SK-N-SH (cell line): ENCODE measurements at regions not wholly inside any gene's neighbourhood (a gene's known extent, or its start where the extent isn't known, plus 50 kb on each side); places are given as distances from the start of the nearest gene placed in this dataset.

Experiments
- CTCF ChIA-PET: fragments of 300-600, 350-600 bp; formaldehyde crosslinking; extraction: SDS; loops from one replicate; lab custom pipeline; 2021; lab: Yijun Ruan, JAX
- POLR2A ChIA-PET: fragments of 350-600 bp; sonication (Branson Sonifier 250); formaldehyde crosslinking; extraction: SDS; loops from one replicate; lab custom pipeline; 2020; ENCODE audit warnings: antibody characterized with exemption, inconsistent platforms; lab: Yijun Ruan, JAX
- DNase-seq: peaks from one replicate; pipeline ENCODE4 v3.0.0; 2012
- H2AFZ ChIP-seq: fragments of 200-600 bp; sonication (generic); 2 replicates; pipeline ENCODE4 v1.8.1; 2016; ENCODE audit warnings: antibody characterized with exemption, mild to moderate bottlenecking, low read depth
- H3F3A ChIP-seq: fragments of 200-600 bp; sonication (generic); replicated peaks from 2 replicates; pipeline ENCODE3; 2016; ENCODE audit warnings: antibody characterized with exemption, mild to moderate bottlenecking; ENCODE audit not compliant: insufficient read depth
- H3K27ac ChIP-seq, 2 experiments: fragments of 200-500 bp in 1 of 2; fragments of 200-600 bp in 1 of 2; sonication (Bioruptor generic) in 1 of 2; sonication (generic), shearing (Covaris generic) in 1 of 2; 2 replicates each; pipeline versions ENCODE4 v1.5.1 to v1.6.1; 2014 to 2016; ENCODE audit warnings: low read depth in 2 of 2, inconsistent platforms in 1 of 2, low read length in 1 of 2, mild to moderate bottlenecking in 1 of 2, mixed read lengths in 1 of 2
- H3K27me3 ChIP-seq: fragments of 200-600 bp; sonication (generic), shearing (Covaris generic); 2 replicates; pipeline ENCODE4 v1.6.1; 2016; ENCODE audit warnings: mixed run types; ENCODE audit not compliant: insufficient read depth
- H3K36me3 ChIP-seq, 2 experiments: fragments of 200-500 bp in 1 of 2; fragments of 200-600 bp in 1 of 2; sonication (Bioruptor generic) in 1 of 2; sonication (generic) in 1 of 2; replicated peaks in 1 of 2; 2 replicates each; pipeline versions ENCODE3 to v1.5.1; 2014 to 2016; ENCODE audit warnings: low read length in 1 of 2, mild to moderate bottlenecking in 1 of 2; ENCODE audit not compliant: insufficient read depth in 2 of 2, control insufficient read depth in 1 of 2
- H3K4me1 ChIP-seq, 2 experiments: fragments of 200-500 bp in 1 of 2; fragments of 200-600 bp in 1 of 2; sonication (Bioruptor generic) in 1 of 2; sonication (generic), shearing (Covaris generic) in 1 of 2; 2 replicates each; pipeline versions ENCODE4 v1.5.1 to v1.6.1; 2014 to 2016; ENCODE audit warnings: low read depth in 1 of 2, low read length in 1 of 2, mixed run types in 1 of 2; ENCODE audit not compliant: insufficient read depth in 2 of 2, control insufficient read depth in 1 of 2
- H3K4me2 ChIP-seq: fragments of 200-600 bp; sonication (generic), shearing (Covaris generic); 2 replicates; pipeline ENCODE4 v1.6.1; 2017; ENCODE audit warnings: mixed run types
- H3K4me3 ChIP-seq, 2 experiments: fragments of 200-500 bp in 1 of 2; fragments of 200-600 bp in 1 of 2; sonication (Bioruptor generic) in 1 of 2; sonication (generic), shearing (Covaris generic) in 1 of 2; 2 replicates each; pipeline versions ENCODE4 v1.5.1 to v1.8.1; 2014 to 2016; ENCODE audit warnings: low read depth in 2 of 2, inconsistent platforms in 1 of 2, low read length in 1 of 2, mild to moderate bottlenecking in 1 of 2, mixed read lengths in 1 of 2, moderate library complexity in 1 of 2
- H3K79me2 ChIP-seq: fragments of 200-600 bp; sonication (generic); 2 replicates; pipeline ENCODE4 v1.8.1; 2017; ENCODE audit warnings: mild to moderate bottlenecking; ENCODE audit not compliant: insufficient read depth
- H3K9ac ChIP-seq: fragments of 200-600 bp; sonication (generic); 2 replicates; pipeline ENCODE4 v1.6.1; 2017; ENCODE audit warnings: mixed run types
- H3K9me2 ChIP-seq: fragments of 200-600 bp; sonication (generic); 2 replicates; pipeline ENCODE4 v1.6.1; 2017; ENCODE audit warnings: mixed run types
- H3K9me3 ChIP-seq: fragments of 200-600 bp; sonication (generic); 2 replicates; pipeline ENCODE4 v1.6.1; 2017; ENCODE audit warnings: mixed run types, mild to moderate bottlenecking, moderate library complexity
- H4K20me1 ChIP-seq: fragments of 200-600 bp; sonication (generic); 2 replicates; pipeline ENCODE4 v1.6.1; 2017; ENCODE audit warnings: mild to moderate bottlenecking, mixed run types; ENCODE audit not compliant: insufficient read depth
- CHD2 ChIP-seq: fragments of 150-350 bp; IDR thresholded peaks from 2 replicates; pipeline ENCODE4 v1.6.1; 2018; ENCODE audit warnings: low read length; ENCODE audit not compliant: partially characterized antibody
- EZH2phosphoT487 ChIP-seq: fragments of 200-600 bp; sonication (generic); IDR thresholded peaks from 2 replicates; pipeline ENCODE4 v1.6.1; 2017; ENCODE audit warnings: low read depth, mixed run types, mild to moderate bottlenecking, antibody characterized with exemption, moderate library complexity, borderline replicate concordance
- FOXM1 ChIP-seq: IDR thresholded peaks from 2 replicates; pipeline ENCODE4 v1.4.0; 2012; ENCODE audit warnings: low read depth, mild to moderate bottlenecking
- GABPA ChIP-seq: IDR thresholded peaks from 2 replicates; pipeline ENCODE4 v1.4.0; 2012; ENCODE audit warnings: low read depth, mild to moderate bottlenecking
- GATA2 ChIP-seq: sonication (generic); formaldehyde crosslinking; IDR thresholded peaks from 2 replicates; pipeline ENCODE4 v1.5.0; 2020; ENCODE audit warnings: mild to moderate bottlenecking, missing genetic modification reagents
- IRF3 ChIP-seq: fragments of 150-350 bp; IDR thresholded peaks from 2 replicates; pipeline ENCODE4 v1.6.1; 2016; ENCODE audit warnings: mild to moderate bottlenecking, low read depth, low read length
- MXI1 ChIP-seq: IDR thresholded peaks from 2 replicates; pipeline ENCODE4 v1.6.1; 2012; ENCODE audit warnings: mild to moderate bottlenecking, low read depth, low read length, improper control_type of control experiment
- PBX3 ChIP-seq: IDR thresholded peaks from 2 replicates; pipeline ENCODE4; 2012
- POLR2AphosphoS5 ChIP-seq: IDR thresholded peaks from 2 replicates; pipeline ENCODE4 v1.6.1; 2012; ENCODE audit warnings: low read depth, low read length
- RAD21 ChIP-seq: IDR thresholded peaks from 2 replicates; pipeline ENCODE4 v1.6.1; 2012; ENCODE audit warnings: mild to moderate bottlenecking, low read length
- RCOR1 ChIP-seq: fragments of 150-350 bp; IDR thresholded peaks from 2 replicates; pipeline ENCODE4 v1.6.1; 2017; ENCODE audit warnings: antibody characterized with exemption, low read length
- RFX5 ChIP-seq: IDR thresholded peaks from 2 replicates; pipeline ENCODE4 v1.6.1; 2012; ENCODE audit warnings: mild to moderate bottlenecking, improper control_type of control experiment, low read length
- RXRA ChIP-seq: IDR thresholded peaks from 2 replicates; pipeline ENCODE4 v1.4.0; 2012; ENCODE audit warnings: low read depth, mild to moderate bottlenecking, borderline replicate concordance
- TAF1 ChIP-seq: IDR thresholded peaks from 2 replicates; pipeline ENCODE4 v1.6.1; 2012; ENCODE audit warnings: low read depth, mild to moderate bottlenecking, low read length, moderate library complexity, borderline replicate concordance
- USF1 ChIP-seq: IDR thresholded peaks from 2 replicates; pipeline ENCODE4 v1.4.0; 2012; ENCODE audit warnings: low read depth, borderline replicate concordance
- ZBTB33 ChIP-seq: IDR thresholded peaks from 2 replicates; pipeline ENCODE4 v1.4.0; 2012; ENCODE audit warnings: low read depth, borderline replicate concordance
- WGBS: methylation state at CpG from one replicate; pipeline ENCODE4 v1.1.6; 2017; ENCODE audit warnings: low lambda C conversion rate; 5-methylcytosine and 5-hydroxymethylcytosine counted together
- TF ChIP-seq, protein P1 (sequence below): fragments of 150-350 bp; IDR thresholded peaks from 2 replicates; pipeline ENCODE4 v1.6.1; 2017; ENCODE audit warnings: antibody characterized with exemption, low read length, low read depth, borderline replicate concordance
- TF ChIP-seq, protein P2 (sequence below): IDR thresholded peaks from 2 replicates; pipeline ENCODE4 v1.4.0; 2012; ENCODE audit warnings: low read depth

DNA sequence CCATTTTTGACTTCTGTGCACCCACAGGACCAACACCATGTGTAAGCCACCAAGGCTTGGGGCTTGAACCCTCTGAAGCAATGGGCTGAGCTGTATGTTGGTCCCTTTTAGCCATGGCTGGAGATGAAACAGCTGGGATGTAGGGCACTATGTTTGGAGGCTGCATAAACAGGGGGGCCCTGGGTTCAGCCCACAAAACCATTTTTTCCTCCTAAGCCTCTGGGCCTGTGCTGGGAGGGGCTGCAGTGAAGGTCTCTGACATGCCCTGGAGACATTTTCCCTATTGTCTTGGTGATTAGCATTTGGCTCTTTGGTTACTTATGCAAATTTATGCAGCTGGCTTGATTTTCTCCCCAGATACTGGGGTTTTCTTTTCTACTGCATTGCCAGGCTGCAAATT, 144.9 kb downstream of the ZNF326 start:
- CTCF ChIA-PET, result no interaction called here
- Histone ChIP-seq H4K20me1 (no peaks in the 10 kb centered on the region), H3K9me3 (no peaks in the 10 kb centered on the region), H3K4me3 (no peak overlapping the region), H3K4me2 (no peak overlapping the region), H3K9me2 (no peaks in the 10 kb centered on the region), H2AFZ (no peak overlapping the region), H3K4me1 (peaks cover 0 to 5% of the 10 kb centered on the region in 2 experiments; a peak in 2 of 4 replicates), H3K27ac (no peak overlapping the region), H3K27me3 (no peaks in the 10 kb centered on the region)
- DNase-seq, result no peak
- TF ChIP-seq RAD21, result no peak
- TF ChIP-seq RCOR1, result no peak
- TF ChIP-seq GATA2 (CRISPR knock-in tag), result no peak
- TF ChIP-seq USF1, result no peak
- no peak for TF ChIP-seq EZH2phosphoT487
- TF ChIP-seq CHD2, result no peak
- TF ChIP-seq GABPA, result no peak
- TF ChIP-seq RXRA, result no peak
- TF ChIP-seq RFX5, result no peak
- no peak for TF ChIP-seq FOXM1
- TF ChIP-seq MXI1, result no peak
- TF ChIP-seq ZBTB33, result no peak
- TF ChIP-seq POLR2AphosphoS5, result no peak
- TF ChIP-seq, protein P1, sequence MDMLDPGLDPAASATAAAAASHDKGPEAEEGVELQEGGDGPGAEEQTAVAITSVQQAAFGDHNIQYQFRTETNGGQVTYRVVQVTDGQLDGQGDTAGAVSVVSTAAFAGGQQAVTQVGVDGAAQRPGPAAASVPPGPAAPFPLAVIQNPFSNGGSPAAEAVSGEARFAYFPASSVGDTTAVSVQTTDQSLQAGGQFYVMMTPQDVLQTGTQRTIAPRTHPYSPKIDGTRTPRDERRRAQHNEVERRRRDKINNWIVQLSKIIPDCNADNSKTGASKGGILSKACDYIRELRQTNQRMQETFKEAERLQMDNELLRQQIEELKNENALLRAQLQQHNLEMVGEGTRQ, result no peak
- TF ChIP-seq, all 33 proteins: peak for 0
- H3K79me2 ChIP-seq, result no peaks in the 10 kb centered on the region
- no peaks in the 10 kb centered on the region for H3F3A ChIP-seq
- no peak overlapping the region for H3K9ac ChIP-seq
- H3K36me3 ChIP-seq, result no peaks in the 10 kb centered on the region
- POLR2A ChIA-PET, result no interaction called here

GRCh38 chr1:90135286-90135685, 140.4 kb downstream of the ZNF326 start:
- Histone ChIP-seq H3F3A (no peaks in the 10 kb centered on the region), H2AFZ (no peak overlapping the region), H3K36me3 (no peaks in the 10 kb centered on the region), H4K20me1 (no peaks in the 10 kb centered on the region), H3K4me2 (no peak overlapping the region), H3K4me1 (peaks cover 0 to 8% of the 10 kb centered on the region in 2 experiments; a peak in 3 of 4 replicates), H3K4me3 (no peak overlapping the region), H3K27me3 (no peaks in the 10 kb centered on the region; the same call in 1 of the 2 replicates), H3K79me2 (no peaks in the 10 kb centered on the region), H3K9me2 (no peaks in the 10 kb centered on the region), H3K9me3 (no peaks in the 10 kb centered on the region), H3K9ac (no peak overlapping the region), H3K27ac (no peak overlapping the region)
- WGBS, result 25% methylated on average over 3 of the region's 3 CpGs
- ChIA-PET POLR2A (no interaction called here), CTCF (no interaction called here)
- no peak for DNase-seq
- TF ChIP-seq, protein P2, sequence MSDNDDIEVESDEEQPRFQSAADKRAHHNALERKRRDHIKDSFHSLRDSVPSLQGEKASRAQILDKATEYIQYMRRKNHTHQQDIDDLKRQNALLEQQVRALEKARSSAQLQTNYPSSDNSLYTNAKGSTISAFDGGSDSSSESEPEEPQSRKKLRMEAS, result no peak
- no peak for TF ChIP-seq RCOR1
- TF ChIP-seq TAF1, result no peak
- no peak for TF ChIP-seq USF1
- TF ChIP-seq IRF3, result no peak
- TF ChIP-seq PBX3, result no peak
- no peak for TF ChIP-seq FOXM1
